Loucy (cell line): ENCODE measurements at regions not wholly inside any gene's neighbourhood (a gene's known extent, or its start where the extent isn't known, plus 50 kb on each side); places are given as distances from the start of the nearest gene placed in this dataset.

ENCODE experiments used
- H2AFZ ChIP-seq: fragments of 200-600 bp; sonication (generic); 2 replicates; pipeline ENCODE4 v1.6.0; 2016; ENCODE audit warnings: antibody characterized with exemption, mild to moderate bottlenecking, low read length, moderate library complexity
- H3F3A ChIP-seq: fragments of 200-600 bp; 2 replicates; pipeline ENCODE4 v1.6.0; 2016; ENCODE audit warnings: antibody characterized with exemption, low read depth, mild to moderate bottlenecking
- H3K27me3 ChIP-seq: fragments of 200-600 bp; sonication (generic); 2 replicates; pipeline ENCODE4 v1.6.1; 2014; ENCODE audit warnings: low read length, mild to moderate bottlenecking; ENCODE audit not compliant: insufficient read depth, poor library complexity, severe bottlenecking
- H3K36me3 ChIP-seq: fragments of 200-600 bp; sonication (generic); 2 replicates; pipeline ENCODE4 v1.6.1; 2016; ENCODE audit warnings: low read length; ENCODE audit not compliant: insufficient read depth
- H3K4me1 ChIP-seq: fragments of 200-600 bp; sonication (generic); 2 replicates; pipeline ENCODE4 v1.5.1; 2014; ENCODE audit warnings: low read length, mild to moderate bottlenecking; ENCODE audit not compliant: insufficient read depth, poor library complexity, severe bottlenecking
- H3K4me2 ChIP-seq: fragments of 200-600 bp; sonication (generic); 2 replicates; pipeline ENCODE4 v1.6.0; 2014; ENCODE audit warnings: antibody characterized with exemption, low read length, low read depth, mild to moderate bottlenecking; ENCODE audit not compliant: poor library complexity, severe bottlenecking
- H3K4me3 ChIP-seq: fragments of 200-600 bp; sonication (generic); 2 replicates; pipeline ENCODE4 v1.5.1; 2014; ENCODE audit warnings: low read length, mild to moderate bottlenecking, mixed read lengths; ENCODE audit not compliant: poor library complexity, severe bottlenecking
- H3K79me2 ChIP-seq: fragments of 200-600 bp; sonication (generic); 2 replicates; pipeline ENCODE4 v1.6.1; 2014; ENCODE audit warnings: low read length; ENCODE audit not compliant: insufficient read depth
- H3K9ac ChIP-seq: fragments of 200-600 bp; sonication (generic); 2 replicates; pipeline ENCODE4 v1.6.0; 2014; ENCODE audit warnings: mild to moderate bottlenecking, low read depth, low read length, moderate library complexity; ENCODE audit not compliant: poor library complexity, severe bottlenecking
- H3K9me2 ChIP-seq: fragments of 200-600 bp; sonication (generic); replicated peaks from 2 replicates; pipeline ENCODE4 v1.6.1; 2016; ENCODE audit warnings: low read depth, low read length, mixed read lengths
- H3K9me3 ChIP-seq: fragments of 200-600 bp; sonication (generic); 2 replicates; pipeline ENCODE4 v1.6.1; 2014; ENCODE audit warnings: mild to moderate bottlenecking, antibody characterized with exemption, low read length, low read depth; ENCODE audit not compliant: insufficient read depth
- H4K20me1 ChIP-seq: fragments of 200-600 bp; sonication (generic); 2 replicates; pipeline ENCODE4 v1.6.0; 2014; ENCODE audit warnings: antibody characterized with exemption, low read length, mild to moderate bottlenecking; ENCODE audit not compliant: insufficient read depth, poor library complexity, severe bottlenecking
- CTCF ChIP-seq: fragments of 200-600 bp; sonication (generic); conservative IDR thresholded peaks from 2 replicates; pipeline ENCODE4 v1.5.1; 2014; ENCODE audit warnings: mild to moderate bottlenecking, antibody characterized with exemption, low read length
- EZH2phosphoT487 ChIP-seq: fragments of 200-600 bp; IDR thresholded peaks from 2 replicates; pipeline ENCODE4 v1.6.1; 2018; ENCODE audit warnings: antibody characterized with exemption, mild to moderate bottlenecking, moderate library complexity, borderline replicate concordance

GRCh38 chr4:164503874-164504273, 250.1 kb upstream of the SMIM31 start:
- Histone ChIP-seq H3K4me2 (no peak overlapping the region), H3F3A (no peaks in the 10 kb centered on the region), H3K79me2 (no peaks in the 10 kb centered on the region), H3K9ac (no peak overlapping the region), H3K9me3 (no peaks in the 10 kb centered on the region), H2AFZ (no peak overlapping the region), H3K9me2 (no peaks in the 10 kb centered on the region), H3K36me3 (no peaks in the 10 kb centered on the region), H4K20me1 (no peaks in the 10 kb centered on the region), H3K4me1 (no peaks in the 10 kb centered on the region), H3K4me3 (no peak overlapping the region), H3K27me3 (no peaks in the 10 kb centered on the region)
- TF ChIP-seq EZH2phosphoT487 (no peak), CTCF (no peak)

DNA sequence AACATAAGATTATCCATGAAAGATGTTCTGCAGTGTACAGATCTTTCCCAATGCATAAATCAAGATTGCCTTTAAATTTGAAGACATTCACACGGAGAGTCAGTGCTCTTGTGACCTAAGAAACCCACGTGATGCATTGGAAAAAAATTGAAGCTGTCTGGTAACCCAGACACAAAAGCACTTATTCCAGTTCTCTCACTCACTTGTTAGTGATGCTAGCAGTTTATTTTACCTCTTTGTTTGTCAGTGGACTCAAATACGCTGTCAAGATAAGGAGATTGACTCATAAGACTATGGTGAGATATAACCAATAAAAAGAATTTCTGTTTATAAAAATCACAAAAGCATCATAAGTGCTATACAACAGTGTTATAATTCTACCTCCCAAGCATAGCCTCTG, 245.8 kb upstream of the SMIM31 start:
- no peak for TF ChIP-seq EZH2phosphoT487
- H3K4me1 ChIP-seq: no peaks in the 10 kb centered on the region

GRCh38 chr4:164508771-164509170, 245.2 kb upstream of the SMIM31 start:
- H3F3A ChIP-seq: no peaks in the 10 kb centered on the region
- H3K36me3 ChIP-seq: no peaks in the 10 kb centered on the region
- no peaks in the 10 kb centered on the region for H3K79me2 ChIP-seq
- no peak overlapping the region for H3K9ac ChIP-seq
- H3K4me2 ChIP-seq: no peak overlapping the region
- no peaks in the 10 kb centered on the region for H3K9me3 ChIP-seq
- TF ChIP-seq EZH2phosphoT487 (no peak), CTCF (no peak)
- no peaks in the 10 kb centered on the region for H3K27me3 ChIP-seq
- no peak overlapping the region for H3K4me3 ChIP-seq
- H3K9me2 ChIP-seq: no peaks in the 10 kb centered on the region
- H3K4me1 ChIP-seq: no peaks in the 10 kb centered on the region
- no peak overlapping the region for H2AFZ ChIP-seq
- H4K20me1 ChIP-seq: no peaks in the 10 kb centered on the region

More for the DNA sequence above, 245.8 kb upstream of the SMIM31 start:
- Histone ChIP-seq H3K9me2 (no peaks in the 10 kb centered on the region), H3K36me3 (no peaks in the 10 kb centered on the region), H3K79me2 (no peaks in the 10 kb centered on the region), H4K20me1 (no peaks in the 10 kb centered on the region), H3K4me2 (no peak overlapping the region), H3K9me3 (no peaks in the 10 kb centered on the region), H3K9ac (no peak overlapping the region), H3K4me3 (no peak overlapping the region), H3K27me3 (no peaks in the 10 kb centered on the region), H2AFZ (no peak overlapping the region), H3F3A (no peaks in the 10 kb centered on the region)

DNA sequence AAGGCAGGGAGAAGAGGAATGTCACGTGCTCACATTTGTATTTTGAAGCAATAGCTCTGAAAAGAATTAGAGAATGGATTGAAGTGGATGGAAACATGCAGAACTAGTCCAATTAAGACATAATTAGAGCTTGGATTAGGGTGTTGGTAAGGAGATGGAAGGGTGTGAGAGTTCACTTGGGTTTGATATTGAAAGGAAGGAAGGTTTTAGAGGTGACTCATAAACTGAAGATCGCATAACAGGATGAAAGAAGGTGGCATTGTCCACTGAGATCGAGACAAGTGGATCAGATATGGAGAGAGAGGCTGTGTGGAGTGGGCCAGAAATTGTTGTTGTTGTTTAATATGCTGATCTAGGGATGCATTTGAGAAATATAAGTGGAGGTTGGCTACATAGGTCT, 244.0 kb upstream of the SMIM31 start:
- Histone ChIP-seq H3K27me3 (no peaks in the 10 kb centered on the region), H3K4me2 (no peak overlapping the region)

More for the DNA sequence above, 244.0 kb upstream of the SMIM31 start:
- Histone ChIP-seq H3K36me3 (no peaks in the 10 kb centered on the region), H3K9ac (no peak overlapping the region), H3K9me2 (no peaks in the 10 kb centered on the region), H3K4me1 (no peaks in the 10 kb centered on the region), H3K79me2 (no peaks in the 10 kb centered on the region), H4K20me1 (no peaks in the 10 kb centered on the region), H3K9me3 (no peaks in the 10 kb centered on the region), H2AFZ (no peak overlapping the region), H3K4me3 (no peak overlapping the region), H3F3A (no peaks in the 10 kb centered on the region)
- no peak for TF ChIP-seq CTCF
- TF ChIP-seq EZH2phosphoT487: no peak
